H9 (cell line): ENCODE measurements at regions not wholly inside any gene's neighbourhood (a gene's known extent, or its start where the extent isn't known, plus 50 kb on each side); places are given as distances from the start of the nearest gene placed in this dataset.

Experiments
- DNase-seq: peaks from one replicate; pipeline ENCODE4 v3.0.0-alpha.2; 2017
- H2AFZ ChIP-seq: one replicate; pipeline ENCODE4 v1.6.1; 2013; ENCODE audit warnings: mild to moderate bottlenecking, low read length, control low read depth, moderate library complexity
- H2AK5ac ChIP-seq: 2 replicates; pipeline ENCODE4 v1.6.1; 2013; ENCODE audit warnings: low read length, control low read depth, mixed read lengths; ENCODE audit not compliant: insufficient read length
- H2BK120ac ChIP-seq: one replicate; pipeline ENCODE4 v1.6.1; 2013; ENCODE audit warnings: low read depth, mild to moderate bottlenecking, low read length, control low read depth, inconsistent platforms; ENCODE audit not compliant: poor library complexity, severe bottlenecking
- H2BK12ac ChIP-seq: 2 replicates; pipeline ENCODE4 v1.6.1; 2013; ENCODE audit warnings: low read length, control low read depth, mixed read lengths, low read depth; ENCODE audit not compliant: insufficient read length
- H2BK15ac ChIP-seq: 2 replicates; pipeline ENCODE4 v1.6.1; 2013; ENCODE audit warnings: low read depth, low read length, control low read depth
- H2BK20ac ChIP-seq: one replicate; pipeline ENCODE4 v1.6.1; 2013; ENCODE audit warnings: low read depth, mild to moderate bottlenecking, low read length, control low read depth, inconsistent platforms; ENCODE audit not compliant: poor library complexity, severe bottlenecking
- H2BK5ac ChIP-seq: 2 replicates; pipeline ENCODE4 v1.6.1; 2013; ENCODE audit warnings: low read length, control low read depth, mixed read lengths; ENCODE audit not compliant: insufficient read length
- H3K14ac ChIP-seq: 2 replicates; pipeline ENCODE4 v1.6.1; 2013; ENCODE audit warnings: low read length, control low read depth; ENCODE audit not compliant: insufficient read depth
- H3K18ac ChIP-seq: 2 replicates; pipeline ENCODE4 v1.6.1; 2013; ENCODE audit warnings: low read depth, mild to moderate bottlenecking, mixed read lengths, low read length, control low read depth; ENCODE audit not compliant: insufficient read length
- H3K23ac ChIP-seq: 2 replicates; pipeline ENCODE4 v1.6.1; 2013; ENCODE audit warnings: low read length, control low read depth, mixed read lengths, low read depth; ENCODE audit not compliant: insufficient read length
- H3K23me2 ChIP-seq: 2 replicates; pipeline ENCODE4 v1.6.1; 2013; ENCODE audit warnings: low read depth, mild to moderate bottlenecking, mixed read lengths, low read length, control low read depth; ENCODE audit not compliant: insufficient read length, poor library complexity, severe bottlenecking
- H3K27ac ChIP-seq: 2 replicates; pipeline ENCODE4 v1.5.1; 2013; ENCODE audit warnings: low read length, control low read depth, mixed read lengths, low read depth; ENCODE audit not compliant: insufficient read length
- H3K27me3 ChIP-seq: 2 replicates; pipeline ENCODE4 v1.6.1; 2013; ENCODE audit warnings: low read length, control low read depth, inconsistent platforms; ENCODE audit not compliant: insufficient read depth
- H3K4ac ChIP-seq: 2 replicates; pipeline ENCODE4 v1.6.1; 2013; ENCODE audit warnings: low read depth, mild to moderate bottlenecking, control low read depth, inconsistent platforms, low read length, moderate library complexity
- H3K4me1 ChIP-seq: 2 replicates; pipeline ENCODE4 v1.6.1; 2013; ENCODE audit warnings: low read length, control low read depth, inconsistent platforms; ENCODE audit not compliant: insufficient read depth
- H3K4me2 ChIP-seq: 2 replicates; pipeline ENCODE4 v1.6.1; 2013; ENCODE audit warnings: low read length, control low read depth, mixed read lengths; ENCODE audit not compliant: insufficient read length, insufficient read depth
- H3K56ac ChIP-seq: 2 replicates; pipeline ENCODE4 v1.6.1; 2013; ENCODE audit warnings: low read depth, mild to moderate bottlenecking, mixed read lengths, low read length, control low read depth; ENCODE audit not compliant: insufficient read length
- H3K79me1 ChIP-seq: 2 replicates; pipeline ENCODE4 v1.6.1; 2013; ENCODE audit warnings: low read depth, mild to moderate bottlenecking, moderate library complexity, low read length, control low read depth, inconsistent platforms; ENCODE audit not compliant: insufficient read depth, poor library complexity, severe bottlenecking
- H3K79me2 ChIP-seq: 2 replicates; pipeline ENCODE4 v1.6.1; 2013; ENCODE audit warnings: low read length, control low read depth, inconsistent platforms; ENCODE audit not compliant: insufficient read depth
- H3K9ac ChIP-seq: 2 replicates; pipeline ENCODE4 v1.6.1; 2013; ENCODE audit warnings: low read length, control low read depth, mixed read lengths; ENCODE audit not compliant: insufficient read length; ENCODE audit errors: extremely low read depth
- H3K9me3 ChIP-seq: one replicate; pipeline ENCODE4 v1.6.1; 2013; ENCODE audit warnings: low read depth, low read length, inconsistent platforms; ENCODE audit not compliant: control insufficient read depth
- H3T11ph ChIP-seq: one replicate; pipeline ENCODE4 v1.6.1; 2013; ENCODE audit warnings: mild to moderate bottlenecking, low read length, control low read depth, inconsistent platforms
- H4K20me1 ChIP-seq: one replicate; pipeline ENCODE4 v1.6.1; 2013; ENCODE audit not compliant: control insufficient read depth, insufficient read length, insufficient read depth
- H4K5ac ChIP-seq: 2 replicates; pipeline ENCODE4 v1.6.1; 2013; ENCODE audit warnings: low read depth, mild to moderate bottlenecking, mixed read lengths, low read length, control low read depth; ENCODE audit not compliant: insufficient read length
- H4K8ac ChIP-seq: replicated peaks from 2 replicates; pipeline ENCODE4 v1.6.1; 2013; ENCODE audit warnings: low read length, control low read depth, mixed read lengths, low read depth; ENCODE audit not compliant: insufficient read length
- H4K91ac ChIP-seq: 2 replicates; pipeline ENCODE4 v1.6.1; 2013; ENCODE audit warnings: low read depth, mild to moderate bottlenecking, moderate library complexity, mixed read lengths, low read length, control low read depth; ENCODE audit not compliant: insufficient read length
- H3K27ac Mint-ChIP-seq, 3 experiments: 2 replicates in 2 of 3; 3 replicates in 1 of 3; pipeline ENCODE4 v1.8.0; 2020 to 2021; ENCODE audit warnings: mixed read lengths in 3 of 3, mild to moderate bottlenecking in 1 of 3, moderate library complexity in 1 of 3
- H3K27me3 Mint-ChIP-seq: 2 replicates; pipeline ENCODE4 v1.8.0; 2021; ENCODE audit warnings: low read depth, mild to moderate bottlenecking, moderate library complexity, mixed read lengths
- H3K36me3 Mint-ChIP-seq, 3 experiments: 2 replicates in 2 of 3; 3 replicates in 1 of 3; pipeline ENCODE4 v1.8.0; 2020 to 2021; ENCODE audit warnings: low read depth in 3 of 3, mixed read lengths in 3 of 3; ENCODE audit not compliant: insufficient read depth in 1 of 3
- H3K4me1 Mint-ChIP-seq, 2 experiments: 2 replicates each; pipeline ENCODE4 v1.8.0; 2020; ENCODE audit warnings: mixed read lengths in 2 of 2
- H3K4me3 Mint-ChIP-seq, 2 experiments: 2 replicates in 1 of 2; 3 replicates in 1 of 2; pipeline ENCODE4 v1.8.0; 2020 to 2021; ENCODE audit warnings: mild to moderate bottlenecking in 2 of 2, mixed read lengths in 2 of 2, moderate library complexity in 1 of 2
- H3K9me3 Mint-ChIP-seq, 2 experiments: 2 replicates in 1 of 2; 3 replicates in 1 of 2; pipeline ENCODE4 v1.8.0; 2020; ENCODE audit warnings: mild to moderate bottlenecking in 2 of 2, mixed read lengths in 2 of 2, moderate library complexity in 1 of 2
- CTCF ChIP-seq: fragments of 200-600 bp; sonication (generic); conservative IDR thresholded peaks from 3 replicates; pipeline ENCODE4 v1.8.0; 2021; ENCODE audit warnings: antibody characterized with exemption, mild to moderate bottlenecking
- WGBS: extraction: QIAGEN DNeasy Blood & Tissue Kit; methylation state at CpG from one replicate; pipeline ENCODE4 v1.1.7; 2013; ENCODE audit warnings: missing lambda C conversion rate, low lambda C conversion rate, mixed read lengths; ENCODE audit not compliant: insufficient read length; ENCODE audit errors: extremely low coverage; 5-methylcytosine and 5-hydroxymethylcytosine counted together

GRCh38 chr14:100486025-100486828 lies 101.0 kb downstream of the BEGAIN start:
- Histone ChIP-seq H3K79me2 (no peaks in the 10 kb centered on the region; the same call in 1 of the 2 replicates), H4K20me1 (no peaks in the 10 kb centered on the region), H3K9me3 (no peaks in the 10 kb centered on the region), H3K14ac (no peak overlapping the region), H3K4me2 (no peak overlapping the region), H4K8ac (no peak overlapping the region), H3K18ac (no peak overlapping the region), H2BK15ac (no peak overlapping the region), H2BK120ac (no peak overlapping the region), H2BK12ac (no peak overlapping the region), H2AFZ (no peak overlapping the region), H3K4me1 (no peaks in the 10 kb centered on the region), H2BK20ac (no peak overlapping the region), H4K91ac (no peak overlapping the region), H3K4ac (no peak overlapping the region), H3K23me2 (no peaks in the 10 kb centered on the region), H3T11ph (no peak overlapping the region), H3K9ac (no peak overlapping the region), H3K27ac (no peak overlapping the region), H3K23ac (no peak overlapping the region), H2AK5ac (no peak overlapping the region), H3K79me1 (no peaks in the 10 kb centered on the region), H3K27me3 (no peaks in the 10 kb centered on the region), H2BK5ac (no peak overlapping the region), H4K5ac (no peak overlapping the region), H3K56ac (no peak overlapping the region)
- H3K9me3 Mint-ChIP-seq = no peaks in the 10 kb centered on the region
- no peaks in the 10 kb centered on the region; the same call in 1 of the 2 replicates for H3K27me3 Mint-ChIP-seq
- no CpG with 5 or more reads among the region's 21 CpGs for WGBS
- no peak overlapping the region for H3K4me3 Mint-ChIP-seq
- peaks cover 4 to 5% of the 10 kb centered on the region in 2 experiments for H3K4me1 Mint-ChIP-seq
- H3K36me3 Mint-ChIP-seq = no peaks in the 10 kb centered on the region
- no peak for TF ChIP-seq CTCF
- peak; percentile 89 for DNase-seq
- no peak overlapping the region for H3K27ac Mint-ChIP-seq
